ENCODE measurements at regions not wholly inside any gene's neighbourhood (a gene's known extent, or its start where the extent isn't known, plus 50 kb on each side); places are given as distances from the start of the nearest gene placed in this dataset.
"Not testable (repeated sequence)": the region's sequence is repeated elsewhere in the genome, so short reads cannot be mapped to it uniquely, and the experiment has no call there.

- in situ Hi-C loops (cut with MboI; ENCODE audit: low sequenced_read_pairs), result no loop called here
Measured at GRCh38 chr1:10936998-10937901, 75.2 kb upstream of the TARDBP start.

GRCh38 chr1:10938741-10939417, 73.6 kb upstream of the TARDBP start:
- in situ Hi-C loops (cut with MboI; ENCODE audit: low sequenced_read_pairs), result no loop called here

GRCh38 chr1:10939654-10940450, 72.6 kb upstream of the TARDBP start:
- in situ Hi-C loops (cut with MboI; ENCODE audit: low sequenced_read_pairs), result loop anchor here (10.0 kb wide), 1 partner anchor 435 kb away; no protein-coding TSS in a partner anchor

- in situ Hi-C loops (cut with MboI; ENCODE audit: low sequenced_read_pairs), result loop anchor here (10.0 kb wide), 1 partner anchor 436 kb away; no protein-coding TSS in a partner anchor
Measured at GRCh38 chr1:10940451-10940804, 72.0 kb upstream of the TARDBP start.

- in situ Hi-C loops (cut with MboI; ENCODE audit: low sequenced_read_pairs), result loop anchor here (10.0 kb wide), 1 partner anchor 436 kb away; no protein-coding TSS in a partner anchor
Measured at GRCh38 chr1:10940838-10941237, 71.6 kb upstream of the TARDBP start.

GRCh38 chr1:10941891-10942541, 70.4 kb upstream of the TARDBP start:
- in situ Hi-C loops (cut with MboI; ENCODE audit: low sequenced_read_pairs), result loop anchor here (10.0 kb wide), 1 partner anchor 437 kb away; no protein-coding TSS in a partner anchor

GRCh38 chr1:10942542-10942912, 69.9 kb upstream of the TARDBP start:
- in situ Hi-C loops (cut with MboI; ENCODE audit: low sequenced_read_pairs), result loop anchor here (10.0 kb wide), 1 partner anchor 438 kb away; no protein-coding TSS in a partner anchor

- in situ Hi-C loops (cut with MboI; ENCODE audit: low sequenced_read_pairs), result loop anchor here (10.0 kb wide), 1 partner anchor 438 kb away; no protein-coding TSS in a partner anchor
Measured at GRCh38 chr1:10943041-10943440, 69.4 kb upstream of the TARDBP start.

- in situ Hi-C loops (cut with MboI; ENCODE audit: low sequenced_read_pairs), result loop anchor here (10.0 kb wide), 1 partner anchor 439 kb away; no protein-coding TSS in a partner anchor
Measured at GRCh38 chr1:10943991-10944730, 68.3 kb upstream of the TARDBP start.

GRCh38 chr1:10945991-10946509, 66.4 kb upstream of the TARDBP start:
- in situ Hi-C loops (cut with MboI; ENCODE audit: low sequenced_read_pairs), result loop anchor here (10.0 kb wide), 1 partner anchor 441 kb away; no protein-coding TSS in a partner anchor

GRCh38 chr1:10947181-10947580, 65.3 kb upstream of the TARDBP start:
- in situ Hi-C loops (cut with MboI; ENCODE audit: low sequenced_read_pairs), result loop anchor here (10.0 kb wide), 1 partner anchor 442 kb away; no protein-coding TSS in a partner anchor

GRCh38 chr1:10947691-10948462, 64.6 kb upstream of the TARDBP start:
- in situ Hi-C loops (cut with MboI; ENCODE audit: low sequenced_read_pairs), result loop anchor here (10.0 kb wide), 1 partner anchor 443 kb away; no protein-coding TSS in a partner anchor

GRCh38 chr1:10948463-10948775, 64.0 kb upstream of the TARDBP start:
- in situ Hi-C loops (cut with MboI; ENCODE audit: low sequenced_read_pairs), result loop anchor here (10.0 kb wide), 1 partner anchor 444 kb away; no protein-coding TSS in a partner anchor

- in situ Hi-C loops (cut with MboI; ENCODE audit: low sequenced_read_pairs), result no loop called here
Measured at GRCh38 chr1:10950316-10951172, 61.9 kb upstream of the TARDBP start.

- in situ Hi-C loops (cut with MboI; ENCODE audit: low sequenced_read_pairs), result not testable (repeated sequence)
Measured at GRCh38 chr1:10951298-10951697, 61.2 kb upstream of the TARDBP start.

- in situ Hi-C loops (cut with MboI; ENCODE audit: low sequenced_read_pairs), result no loop called here
Measured at GRCh38 chr1:10951961-10952360, 60.5 kb upstream of the TARDBP start.

GRCh38 chr1:10953505-10954193, 58.8 kb upstream of the TARDBP start:
- in situ Hi-C loops (cut with MboI; ENCODE audit: low sequenced_read_pairs), result no loop called here
